Stomach smooth muscle (tissue), 2 donors: ENCODE measurements at regions not wholly inside any gene's neighbourhood (a gene's known extent, or its start where the extent isn't known, plus 50 kb on each side); places are given as distances from the start of the nearest gene placed in this dataset.
"Not testable (repeated sequence)": the region's sequence is repeated elsewhere in the genome, so short reads cannot be mapped to it uniquely, and the experiment has no call there.

Source experiments
- H3K27ac ChIP-seq: one replicate; pipeline ENCODE4 v1.7.0; 2013; ENCODE audit warnings: mild to moderate bottlenecking, low read length, inconsistent platforms
- H3K27me3 ChIP-seq, 2 donors: one replicate each; pipeline ENCODE4 v1.7.0; 2013; ENCODE audit warnings: low read length in 2 of 2; ENCODE audit not compliant: insufficient read depth in 2 of 2, control insufficient read depth in 1 of 2
- H3K36me3 ChIP-seq, 2 donors: one replicate each; pipeline ENCODE4 v1.7.0; 2013; ENCODE audit warnings: low read length in 2 of 2; ENCODE audit not compliant: control insufficient read depth in 2 of 2, insufficient read depth in 2 of 2
- H3K4me1 ChIP-seq: one replicate; pipeline ENCODE4 v1.7.0; 2013; ENCODE audit warnings: low read length; ENCODE audit not compliant: control insufficient read depth, insufficient read depth
- H3K4me3 ChIP-seq, 2 donors: one replicate each; pipeline ENCODE4 v1.7.0; 2013; ENCODE audit warnings: low read length in 2 of 2
- H3K9ac ChIP-seq, 2 donors: one replicate each; pipeline ENCODE4 v1.7.0; 2013; ENCODE audit warnings: low read length in 2 of 2, mild to moderate bottlenecking in 1 of 2
- H3K9me3 ChIP-seq, 2 donors: one replicate each; pipeline ENCODE4 v1.7.0; 2013; ENCODE audit warnings: low read length in 2 of 2; ENCODE audit not compliant: control insufficient read depth in 2 of 2
- donor health status: healthy.
- donor health status: Pancreatic carcinoma.

GRCh38 chr2:111596808-111597705 lies 286.9 kb downstream of the ANAPC1 start:
- not testable (repeated sequence) for H3K27me3 ChIP-seq, H3K4me1 ChIP-seq, H3K9ac ChIP-seq, H3K27ac ChIP-seq, H3K9me3 ChIP-seq, H3K36me3 ChIP-seq, H3K4me3 ChIP-seq

- not testable (repeated sequence) for H3K4me1 ChIP-seq
These were observed 285.0 kb downstream of the ANAPC1 start for GRCh38 chr2:111598944-111599343.

DNA sequence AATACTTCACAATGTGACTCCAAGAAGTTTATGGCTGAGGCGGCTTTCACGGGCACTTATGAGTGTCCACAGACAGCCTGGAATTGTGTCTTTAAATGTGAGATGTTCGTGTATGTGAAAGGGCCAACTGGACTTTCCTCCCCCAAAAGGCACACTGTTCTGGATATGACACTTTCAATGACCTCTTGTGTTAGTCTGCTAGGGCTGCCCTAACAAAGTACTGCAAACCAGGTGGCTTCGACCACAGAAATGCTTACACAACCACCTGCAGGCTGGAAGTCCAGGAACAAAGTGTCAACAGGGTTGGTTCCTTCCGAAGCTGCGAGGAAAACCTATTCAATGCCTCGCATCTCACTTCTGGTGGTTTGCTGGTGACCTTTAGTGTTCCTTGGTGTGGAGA lies 281.7 kb downstream of the ANAPC1 start:
- not testable (repeated sequence) for H3K9ac ChIP-seq, H3K4me3 ChIP-seq, H3K27me3 ChIP-seq, H3K4me1 ChIP-seq, H3K36me3 ChIP-seq, H3K27ac ChIP-seq, H3K9me3 ChIP-seq

More at GRCh38 chr2:111598944-111599343, 285.0 kb downstream of the ANAPC1 start:
- H3K27me3 ChIP-seq, H3K9ac ChIP-seq, H3K27ac ChIP-seq, H3K36me3 ChIP-seq, H3K4me3 ChIP-seq, H3K9me3 ChIP-seq: not testable (repeated sequence)

- not testable (repeated sequence) for H3K4me1 ChIP-seq, H3K36me3 ChIP-seq, H3K4me3 ChIP-seq, H3K9ac ChIP-seq, H3K27me3 ChIP-seq, H3K27ac ChIP-seq, H3K9me3 ChIP-seq
These were observed 278.2 kb downstream of the ANAPC1 start for GRCh38 chr2:111605798-111606197.

DNA sequence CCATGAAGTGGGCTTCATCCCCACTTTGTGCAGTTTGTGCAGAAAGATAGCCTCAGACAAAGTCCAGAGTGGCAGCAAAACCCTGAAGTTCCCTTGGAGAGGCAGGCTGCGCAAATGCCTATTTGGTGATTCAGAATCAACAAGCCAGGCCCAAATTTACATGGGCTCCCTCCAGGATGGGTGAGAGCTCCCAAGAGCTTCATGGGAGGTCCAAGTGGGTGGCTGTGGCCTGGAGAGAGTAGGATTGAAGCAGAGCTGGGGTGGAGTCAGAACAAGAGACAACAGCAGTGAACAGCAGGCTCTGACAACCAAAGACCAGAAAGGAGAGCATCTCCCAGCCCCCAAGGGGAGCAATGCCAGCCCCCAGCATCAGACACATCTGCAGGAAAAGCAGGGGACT lies 277.4 kb downstream of the ANAPC1 start:
- not testable (repeated sequence) for H3K4me3 ChIP-seq

GRCh38 chr2:111609146-111609844 lies 274.7 kb downstream of the ANAPC1 start:
- not testable (repeated sequence) for H3K9me3 ChIP-seq, H3K4me1 ChIP-seq, H3K9ac ChIP-seq, H3K27ac ChIP-seq, H3K4me3 ChIP-seq, H3K36me3 ChIP-seq, H3K27me3 ChIP-seq

More for the DNA sequence above, 277.4 kb downstream of the ANAPC1 start:
- not testable (repeated sequence) for H3K9ac ChIP-seq, H3K27ac ChIP-seq, H3K27me3 ChIP-seq, H3K9me3 ChIP-seq, H3K36me3 ChIP-seq, H3K4me1 ChIP-seq

GRCh38 chr2:111610035-111610434 lies 274.0 kb downstream of the ANAPC1 start:
- H3K27ac ChIP-seq, H3K4me3 ChIP-seq, H3K9ac ChIP-seq, H3K27me3 ChIP-seq, H3K9me3 ChIP-seq, H3K4me1 ChIP-seq, H3K36me3 ChIP-seq: not testable (repeated sequence)

DNA sequence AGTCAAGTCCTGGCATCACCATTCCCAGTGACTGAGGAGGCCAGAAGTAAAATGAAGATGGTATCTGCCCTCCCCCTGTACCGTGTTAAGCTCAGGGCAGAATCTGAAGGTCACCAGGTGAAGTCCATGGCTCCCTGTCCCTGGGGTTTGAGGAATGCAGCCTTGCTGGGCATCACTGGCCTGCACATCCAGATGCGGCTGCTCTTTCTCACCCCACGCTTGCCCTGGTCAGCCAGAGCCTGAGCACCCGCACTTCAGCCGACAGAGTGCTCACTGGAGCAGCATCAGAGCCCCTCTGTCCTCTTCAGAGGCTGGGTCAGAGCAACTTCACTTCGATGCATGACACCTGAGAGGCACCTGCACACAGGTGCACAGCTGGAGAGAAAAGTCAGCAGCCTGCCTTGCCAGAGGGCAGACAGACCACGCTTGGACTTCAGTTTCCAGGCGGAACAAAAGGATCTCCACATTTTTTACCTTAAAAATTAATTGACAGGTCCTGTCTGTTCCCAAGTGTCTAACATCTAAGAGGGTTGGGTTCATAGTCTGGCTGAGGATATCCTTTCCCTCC lies 267.3 kb downstream of the ANAPC1 start:
- Histone ChIP-seq H3K4me3 (no peak overlapping the region), H3K4me1 (peaks cover 2% of the 10 kb centered on the region)

DNA sequence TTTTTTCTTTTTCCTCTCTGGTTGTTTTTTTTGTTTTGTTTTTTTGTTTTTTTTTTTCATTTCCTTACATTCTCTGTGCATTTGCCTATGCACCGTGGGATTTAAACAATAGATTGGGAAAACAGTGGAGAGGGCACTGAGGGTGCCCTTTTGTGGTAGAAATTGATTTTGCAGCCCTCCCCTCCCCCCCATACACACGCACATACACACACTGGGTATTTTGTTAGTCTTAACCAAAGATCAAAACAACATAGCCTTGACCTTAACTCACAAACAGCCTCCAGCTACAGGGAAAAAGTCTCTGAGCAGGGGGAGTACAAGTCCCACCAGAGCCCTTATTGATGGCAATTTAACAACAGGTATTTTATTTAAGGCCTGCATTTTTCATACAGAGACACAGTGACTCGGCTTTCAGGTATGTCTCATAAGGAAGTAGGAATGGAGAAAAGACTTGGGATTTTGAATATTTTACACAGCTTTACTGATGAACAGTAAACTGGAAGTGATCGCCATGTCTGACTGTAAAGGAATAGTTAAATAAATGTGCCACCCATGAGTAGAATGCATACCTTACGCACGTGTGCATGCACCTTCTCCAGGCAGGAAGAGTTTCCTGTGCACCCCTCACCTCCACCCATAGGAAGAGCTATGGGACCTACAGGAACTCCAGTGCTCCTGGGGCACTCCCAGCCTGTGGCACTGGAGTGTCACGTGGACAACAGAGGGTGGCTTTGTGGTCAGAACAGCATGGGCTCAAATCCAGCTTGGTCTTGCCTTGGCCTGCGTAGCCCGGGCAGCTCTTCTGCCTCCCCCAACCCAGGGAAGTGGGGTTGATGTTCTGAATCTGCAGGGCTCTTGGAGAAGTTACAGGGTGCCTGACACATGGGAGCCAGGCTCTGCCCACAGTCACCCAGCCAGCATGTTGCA lies 266.4 kb downstream of the ANAPC1 start:
- Histone ChIP-seq H3K27ac (no peak overlapping the region), H3K36me3 (no peaks in the 10 kb centered on the region), H3K4me3 (no peak overlapping the region), H3K4me1 (peaks cover 2% of the 10 kb centered on the region), H3K9ac (no peak overlapping the region), H3K9me3 (peaks cover 0 to 2% of the 10 kb centered on the region in 2 donors), H3K27me3 (no peaks in the 10 kb centered on the region)

More for the DNA sequence above, 267.3 kb downstream of the ANAPC1 start:
- no peaks in the 10 kb centered on the region for H3K27me3 ChIP-seq
- peaks cover 0 to 2% of the 10 kb centered on the region in 2 donors for H3K9me3 ChIP-seq
- no peak overlapping the region for H3K9ac ChIP-seq
- no peak overlapping the region for H3K27ac ChIP-seq
- no peaks in the 10 kb centered on the region for H3K36me3 ChIP-seq

- Histone ChIP-seq H3K9ac (no peak overlapping the region), H3K9me3 (peaks cover 0 to 2% of the 10 kb centered on the region in 2 donors), H3K27ac (no peak overlapping the region), H3K4me1 (peaks cover 2% of the 10 kb centered on the region), H3K27me3 (no peaks in the 10 kb centered on the region), H3K36me3 (no peaks in the 10 kb centered on the region), H3K4me3 (no peak overlapping the region)
These were observed 265.6 kb downstream of the ANAPC1 start for GRCh38 chr2:111618226-111618977.
